ENCODE measurements at regions not wholly inside any gene's neighbourhood (a gene's known extent, or its start where the extent isn't known, plus 50 kb on each side); places are given as distances from the start of the nearest gene placed in this dataset.

DNA sequence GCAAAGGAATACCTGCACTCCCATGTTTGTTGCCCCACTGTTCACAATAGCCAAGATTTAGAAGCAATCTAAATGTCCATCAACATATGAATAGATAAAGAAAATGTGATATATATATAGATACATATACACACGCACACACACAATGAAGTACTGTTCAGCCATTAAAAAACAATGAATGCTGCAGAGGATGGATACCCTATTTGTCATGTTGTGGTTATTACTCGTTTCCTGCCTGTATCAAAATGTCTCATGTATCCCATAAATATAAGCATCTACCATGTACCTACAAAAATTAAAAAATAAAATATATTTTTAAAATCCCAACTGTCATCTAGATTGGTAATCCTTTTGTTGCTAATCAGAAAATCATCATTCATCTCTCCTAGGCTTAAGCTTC lies 634.8 kb upstream of the ADGRL2 start:
- intact Hi-C loops (cut with DNase I) = no loop called here
- no peak overlapping the region for H3K27ac ChIP-seq
- H3K4me3 ChIP-seq = no peak overlapping the region
- no peaks in the 10 kb centered on the region for H3K27me3 ChIP-seq
- no peaks in the 10 kb centered on the region for H3K36me3 ChIP-seq (replicated peaks in 1 of 2)
- no peak for DNase-seq
- peaks cover 0 to 6% (median 0%) of the 10 kb centered on the region in 3 donors for H3K9me3 ChIP-seq (replicated peaks in 1 of 3)
- TF ChIP-seq POLR2A (IDR thresholded peaks at IDR 0.05) (no peak), CTCF (IDR thresholded peaks at IDR 0.05) (no peak)
- WGBS, 4 donors = 80 to 90% (median 87%) methylated on average over 2 of the region's 2 CpGs
- no peaks in the 10 kb centered on the region for H3K4me1 ChIP-seq (replicated peaks in 1 of 2)

GRCh38 chr1:81160696-81161095 lies 640.0 kb upstream of the ADGRL2 start:
- H3K4me3 ChIP-seq = no peak overlapping the region
- no peak overlapping the region for H3K27ac ChIP-seq
- intact Hi-C loops (cut with DNase I) = no loop called here
- WGBS, 4 donors = 87 to 100% (median 95%) methylated on average over 3 of the region's 3 CpGs
- no peaks in the 10 kb centered on the region for H3K27me3 ChIP-seq
- DNase-seq = no peak
- peaks cover 0 to 14% of the 10 kb centered on the region in 2 donors for H3K4me1 ChIP-seq (replicated peaks in 1 of 2)
- TF ChIP-seq POLR2A (IDR thresholded peaks at IDR 0.05) (no peak), CTCF (IDR thresholded peaks at IDR 0.05) (no peak)
- H3K9me3 ChIP-seq (replicated peaks in 1 of 3) = no peaks in the 10 kb centered on the region
- H3K36me3 ChIP-seq (replicated peaks in 1 of 2) = no peaks in the 10 kb centered on the region

DNA sequence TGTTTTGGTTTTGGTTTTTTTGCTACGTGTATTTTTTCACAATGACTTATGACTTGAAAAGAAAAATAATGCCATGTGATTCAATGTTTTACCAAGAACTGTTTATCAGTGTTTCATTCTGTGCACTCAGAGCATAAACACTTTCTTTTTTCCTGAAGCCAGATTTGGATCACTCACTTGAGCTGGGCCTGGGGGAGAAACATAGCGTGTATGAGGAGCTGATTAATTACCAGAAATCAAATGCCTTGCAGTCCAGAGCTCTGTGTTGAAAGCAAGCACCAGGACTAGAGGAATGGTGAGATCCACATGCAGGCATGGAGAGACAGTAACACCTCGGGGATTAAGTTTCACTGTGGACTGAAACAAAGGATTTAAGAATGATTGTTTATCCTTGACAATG lies 642.1 kb upstream of the ADGRL2 start:
- Histone ChIP-seq H3K27ac (peak overlapping the region in 3 of 5 donors; percentile 23 to 67 (median 46)), H3K4me3 (peak overlapping the region in 1 of 4 donors; percentile 20), H3K4me1 (replicated peaks in 1 of 2) (peaks cover 0 to 14% of the 10 kb centered on the region in 2 donors), H3K9me3 (replicated peaks in 1 of 3) (no peaks in the 10 kb centered on the region), H3K27me3 (no peaks in the 10 kb centered on the region), H3K36me3 (replicated peaks in 1 of 2) (no peaks in the 10 kb centered on the region)
- DNase-seq = peak in 4 of 7 donors; percentile 18 to 39 (median 28)
- 18 to 23% (median 21%) methylated on average over 3 of the region's 3 CpGs for WGBS, 4 donors
- intact Hi-C loops (cut with DNase I) = no loop called here
- TF ChIP-seq CTCF (IDR thresholded peaks at IDR 0.05) (no peak), POLR2A (IDR thresholded peaks at IDR 0.05) (peak in 1 of 2 donors; percentile 11)

DNA sequence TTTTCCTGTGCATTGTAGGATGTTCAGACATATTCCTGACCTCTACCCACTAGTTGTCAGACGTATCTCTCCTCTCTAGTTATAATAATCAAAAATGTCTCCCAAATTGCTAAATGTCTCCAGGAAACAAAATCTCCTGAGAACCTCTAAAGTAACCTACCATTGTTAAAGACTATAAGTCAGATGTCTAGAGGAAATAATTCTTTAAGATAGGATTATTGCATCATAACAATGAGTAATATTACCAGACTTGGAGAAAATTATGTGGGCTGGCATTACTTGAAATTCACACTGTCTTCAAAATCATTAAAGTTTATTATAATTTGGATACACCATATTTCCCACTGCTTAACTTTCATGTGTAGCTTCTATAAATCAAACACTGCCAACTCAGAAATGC lies 643.0 kb upstream of the ADGRL2 start:
- H3K4me3 ChIP-seq = no peak overlapping the region
- no peaks in the 10 kb centered on the region for H3K27me3 ChIP-seq
- H3K9me3 ChIP-seq (replicated peaks in 1 of 3) = no peaks in the 10 kb centered on the region
- H3K4me1 ChIP-seq (replicated peaks in 1 of 2) = peaks cover 0 to 14% of the 10 kb centered on the region in 2 donors
- no peaks in the 10 kb centered on the region for H3K36me3 ChIP-seq (replicated peaks in 1 of 2)
- no peak for DNase-seq
- TF ChIP-seq CTCF (IDR thresholded peaks at IDR 0.05) (no peak), POLR2A (IDR thresholded peaks at IDR 0.05) (no peak)
- peak overlapping the region in 2 of 5 donors; percentile 23 to 67 for H3K27ac ChIP-seq
- intact Hi-C loops (cut with DNase I) = no loop called here
- 79 to 88% (median 83%) methylated on average over 1 of the region's 1 CpG for WGBS, 4 donors

All from adrenal gland (tissue), 9 donors.